Panc1 (cell line): ENCODE measurements at regions not wholly inside any gene's neighbourhood (a gene's known extent, or its start where the extent isn't known, plus 50 kb on each side); places are given as distances from the start of the nearest gene placed in this dataset.

Experiments used
- ATAC-seq: fragments of 200-7000 bp; cut with Tn5 transposase; 2 replicates; pipeline ENCODE4 v1.9.1; 2020; ENCODE audit warnings: mild to moderate bottlenecking, moderate library complexity
- BruUV-seq: library from RNA; stranded (reverse); fragments of 400-500 nt; replicated peaks from 2 replicates; lab custom pipeline; 2021; lab: Mats Ljungman, UMichigan
- CTCF ChIA-PET: fragments of 300-600 bp; sonication (Branson Sonifier 250); formaldehyde crosslinking; loops from one replicate; lab custom pipeline; 2022; ENCODE audit warnings: antibody characterized with exemption; lab: Charles Lee
- POLR2A ChIA-PET: fragments of 300-600 bp; sonication (Branson Sonifier 250); formaldehyde crosslinking; loops from one replicate; lab custom pipeline; 2022; ENCODE audit warnings: antibody characterized with exemption; lab: Charles Lee
- DNase-seq: peaks from one replicate; pipeline ENCODE4 v3.0.0-alpha.2; 2010; ENCODE audit warnings: low read depth, low spot score
- H3K27ac ChIP-seq: 2 replicates; pipeline ENCODE4 v1.5.1; 2011; ENCODE audit warnings: mild to moderate bottlenecking, low read length, inconsistent platforms
- H3K27me3 ChIP-seq: fragments of 200-500 bp; sonication (Bioruptor generic); 2 replicates; pipeline ENCODE4 v1.6.0; 2014; ENCODE audit warnings: low read length, inconsistent platforms; ENCODE audit not compliant: control insufficient read depth, insufficient read depth
- H3K36me3 ChIP-seq: fragments of 200-500 bp; sonication (Bioruptor generic); 2 replicates; pipeline ENCODE4 v1.5.1; 2014; ENCODE audit warnings: inconsistent platforms, mild to moderate bottlenecking, low read length, moderate library complexity; ENCODE audit not compliant: control insufficient read depth, insufficient read depth
- H3K4me1 ChIP-seq: 2 replicates; pipeline ENCODE4 v1.5.1; 2011; ENCODE audit warnings: inconsistent platforms, mild to moderate bottlenecking, low read length, moderate library complexity; ENCODE audit not compliant: control insufficient read depth, insufficient read depth
- H3K4me3 ChIP-seq, 2 experiments: 2 replicates each; pipeline ENCODE4 v1.5.1; 2011 to 2012; ENCODE audit warnings: low read depth in 2 of 2, low read length in 2 of 2, mild to moderate bottlenecking in 2 of 2, inconsistent platforms in 1 of 2, moderate library complexity in 1 of 2
- H3K9me3 ChIP-seq: fragments of 200-500 bp; sonication (Bioruptor generic); 2 replicates; pipeline ENCODE4 v1.5.1; 2014; ENCODE audit warnings: low read depth, mild to moderate bottlenecking, inconsistent platforms, low read length, moderate library complexity; ENCODE audit not compliant: control insufficient read depth, insufficient read depth
- CTCF ChIP-seq: fragments of 450-650 bp; IDR thresholded peaks from 2 replicates; pipeline ENCODE4 v1.5.1; 2017; ENCODE audit warnings: mild to moderate bottlenecking
- POLR2AphosphoS5 ChIP-seq: IDR thresholded peaks from 2 replicates; pipeline ENCODE4 v1.6.1; 2012; ENCODE audit warnings: mild to moderate bottlenecking, low read depth, low read length, moderate library complexity
- REST ChIP-seq, 2 experiments: IDR thresholded peaks; 2 replicates each; pipeline ENCODE4 v1.6.1; 2011 to 2012; ENCODE audit warnings: low read depth in 2 of 2, control low read depth in 1 of 2, low read length in 1 of 2, mild to moderate bottlenecking in 1 of 2, moderate library complexity in 1 of 2; ENCODE audit not compliant: insufficient read depth in 1 of 2
- SIN3A ChIP-seq: IDR thresholded peaks from 2 replicates; pipeline ENCODE4 v1.6.1; 2012; ENCODE audit warnings: low read depth, mild to moderate bottlenecking, low read length, moderate library complexity, borderline replicate concordance; ENCODE audit not compliant: insufficient read depth
- TCF7L2 ChIP-seq: IDR thresholded peaks from 2 replicates; pipeline ENCODE4 v1.6.1; 2011; ENCODE audit warnings: mild to moderate bottlenecking, low read depth, low read length, inconsistent platforms
- in situ Hi-C: cut with HindIII; loops from 2 replicates; pipeline ENCODE4 v1.10.0; 2016; ENCODE audit warnings: low sequenced_read_pairs, low pct_unique_long_range_greater_than_20kb
- intact Hi-C: fragments of 100-400 bp; cut with micrococcal nuclease; formaldehyde crosslinking; loops from one replicate; pipeline ENCODE4 v1.10.0; 2022; ENCODE audit not compliant: unreplicated experiment

- Histone ChIP-seq H3K4me1 (no peaks in the 10 kb centered on the region), H3K27me3 (peaks cover 25% of the 10 kb centered on the region), H3K9me3 (no peaks in the 10 kb centered on the region), H3K4me3 (no peak overlapping the region), H3K36me3 (no peaks in the 10 kb centered on the region), H3K27ac (no peak overlapping the region)
- CTCF ChIA-PET = no interaction called here
- POLR2A ChIA-PET = no interaction called here
- no peak for ATAC-seq
- TF ChIP-seq POLR2AphosphoS5 = no peak
- no peak for DNase-seq
- in situ Hi-C loops (no loop called here), intact Hi-C loops (no loop called here)
- BruUV-seq = no TSS peak
Observed at GRCh38 chr1:87178441-87178840, 150.2 kb upstream of the LMO4 start.

- no peak for ATAC-seq
- BruUV-seq = no TSS peak
- ChIA-PET POLR2A (no interaction called here), CTCF (no interaction called here)
- no peaks in the 10 kb centered on the region for H3K4me1 ChIP-seq
- no peaks in the 10 kb centered on the region for H3K36me3 ChIP-seq
- H3K27me3 ChIP-seq = peaks cover 19% of the 10 kb centered on the region
- no peak for TF ChIP-seq POLR2AphosphoS5
- no peak for TF ChIP-seq SIN3A
- TF ChIP-seq TCF7L2 = no peak
- TF ChIP-seq REST (IDR thresholded peaks at IDR 0.05; ENCODE audit: insufficient read depth in 1 of 2, low read depth in 2 of 2, low read length in 1 of 2) = no peak
- no peak overlapping the region for H3K4me3 ChIP-seq
- DNase-seq = no peak
- in situ Hi-C loops (no loop called here), intact Hi-C loops (no loop called here)
- no peaks in the 10 kb centered on the region for H3K9me3 ChIP-seq
- H3K27ac ChIP-seq = no peak overlapping the region
Observed at GRCh38 chr1:87179076-87179810, 149.4 kb upstream of the LMO4 start.

GRCh38 chr1:87179851-87180519, 148.7 kb upstream of the LMO4 start:
- no peak for ATAC-seq
- H3K4me3 ChIP-seq = no peak overlapping the region
- H3K9me3 ChIP-seq = no peaks in the 10 kb centered on the region
- TF ChIP-seq CTCF (no peak), POLR2AphosphoS5 (no peak), TCF7L2 (no peak), REST (IDR thresholded peaks at IDR 0.05; ENCODE audit: insufficient read depth in 1 of 2, low read depth in 2 of 2, low read length in 1 of 2) (no peak), SIN3A (no peak)
- no TSS peak for BruUV-seq
- intact Hi-C loops (no loop called here), in situ Hi-C loops (no loop called here)
- ChIA-PET POLR2A (no interaction called here), CTCF (no interaction called here)
- no peak for DNase-seq
- H3K4me1 ChIP-seq = no peaks in the 10 kb centered on the region
- no peaks in the 10 kb centered on the region for H3K36me3 ChIP-seq
- peaks cover 18% of the 10 kb centered on the region for H3K27me3 ChIP-seq
- no peak overlapping the region for H3K27ac ChIP-seq
